ENCODE measurements at regions not wholly inside any gene's neighbourhood (a gene's known extent, or its start where the extent isn't known, plus 50 kb on each side); places are given as distances from the start of the nearest gene placed in this dataset.

DNA sequence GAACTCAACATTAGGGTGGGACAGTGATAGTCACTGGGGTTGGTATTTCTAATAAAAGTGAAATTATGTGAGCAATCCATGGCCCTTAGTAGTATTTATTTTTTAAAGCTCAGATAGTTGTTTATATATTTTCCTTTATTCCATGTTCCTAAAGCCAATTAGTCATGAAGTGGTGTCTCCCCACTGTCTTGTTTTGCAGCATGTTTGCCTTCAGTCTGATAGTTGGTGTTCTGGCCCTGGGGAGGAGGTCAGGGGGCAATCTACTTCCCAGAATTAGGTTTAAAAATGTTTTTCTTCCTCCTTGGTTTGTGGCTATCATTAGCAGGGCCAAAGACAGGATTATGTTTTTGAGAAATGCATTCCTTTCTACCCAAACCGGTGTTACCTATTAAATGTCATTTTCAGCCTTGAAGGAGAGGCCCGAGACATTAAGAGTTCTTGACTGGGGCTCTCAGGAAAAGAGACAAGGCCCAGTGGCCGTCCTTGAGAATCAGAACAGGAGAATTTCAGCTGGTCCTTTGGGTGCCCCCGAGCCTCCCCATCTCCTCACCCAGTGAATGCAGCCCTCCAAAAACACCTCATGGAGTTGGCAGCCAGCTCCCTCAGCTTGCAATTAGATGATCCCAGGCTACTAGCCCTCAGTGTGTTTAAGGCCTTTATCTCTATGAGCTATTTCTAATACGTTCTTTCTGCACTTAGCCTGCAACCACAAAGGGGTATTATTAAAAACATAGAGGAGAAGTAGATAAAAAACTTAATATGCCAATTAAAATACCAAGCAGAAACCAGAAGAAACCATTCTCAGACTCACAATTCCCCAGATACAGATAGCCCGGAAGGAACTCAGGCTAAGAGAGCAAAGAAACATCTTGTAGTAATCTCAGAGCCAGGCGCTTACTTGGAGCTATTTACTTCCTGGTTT, 71.3 kb upstream of the NGF start:
- Histone ChIP-seq H3K9me3 (no peaks in the 10 kb centered on the region), H3K27me3 (no peaks in the 10 kb centered on the region), H3K36me3 (ENCODE audit: low read depth, missing control alignments) (no peaks in the 10 kb centered on the region), H3K4me3 (no peak overlapping the region), H3K4me1 (no peaks in the 10 kb centered on the region), H3K27ac (no peak overlapping the region)
- intact Hi-C loops (cut with DNase I; ENCODE audit: low total_unique reads): no loop called here
- no peak for DNase-seq
- 58 to 60% methylated on average over 7 of the region's 7 CpGs for WGBS, 2 donors
- TF ChIP-seq POLR2A (IDR thresholded peaks at IDR 0.05) (no peak), CTCF (IDR thresholded peaks at IDR 0.05) (no peak)

DNA sequence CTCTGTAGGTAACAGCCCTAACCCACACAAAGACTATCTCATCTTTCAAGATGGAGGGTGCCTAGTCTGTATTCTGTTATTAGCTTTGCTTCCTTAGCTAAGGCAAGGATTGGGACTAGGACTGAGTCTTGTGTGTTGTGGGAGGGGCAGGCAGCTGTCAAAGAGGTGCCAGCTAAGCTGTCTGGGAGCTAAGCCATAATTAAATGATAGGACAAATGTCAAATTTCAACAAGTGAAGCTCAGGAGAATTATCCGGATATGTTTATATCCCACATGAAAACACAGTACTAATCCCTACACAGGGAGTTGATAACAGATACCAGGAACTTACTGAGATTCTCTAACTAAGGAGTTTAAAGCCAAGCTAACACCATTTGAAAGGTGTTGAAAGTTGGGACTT, 70.5 kb upstream of the NGF start:
- no peak for DNase-seq
- TF ChIP-seq CTCF (IDR thresholded peaks at IDR 0.05): no peak
- no peak for TF ChIP-seq POLR2A (IDR thresholded peaks at IDR 0.05)
- no peaks in the 10 kb centered on the region for H3K9me3 ChIP-seq
- no peak overlapping the region for H3K27ac ChIP-seq
- 65 to 68% methylated on average over 1 of the region's 1 CpG for WGBS, 2 donors
- no peaks in the 10 kb centered on the region for H3K36me3 ChIP-seq (ENCODE audit: low read depth, missing control alignments)
- intact Hi-C loops (cut with DNase I; ENCODE audit: low total_unique reads): no loop called here
- no peaks in the 10 kb centered on the region for H3K27me3 ChIP-seq
- H3K4me3 ChIP-seq: no peak overlapping the region
- no peaks in the 10 kb centered on the region for H3K4me1 ChIP-seq

DNA sequence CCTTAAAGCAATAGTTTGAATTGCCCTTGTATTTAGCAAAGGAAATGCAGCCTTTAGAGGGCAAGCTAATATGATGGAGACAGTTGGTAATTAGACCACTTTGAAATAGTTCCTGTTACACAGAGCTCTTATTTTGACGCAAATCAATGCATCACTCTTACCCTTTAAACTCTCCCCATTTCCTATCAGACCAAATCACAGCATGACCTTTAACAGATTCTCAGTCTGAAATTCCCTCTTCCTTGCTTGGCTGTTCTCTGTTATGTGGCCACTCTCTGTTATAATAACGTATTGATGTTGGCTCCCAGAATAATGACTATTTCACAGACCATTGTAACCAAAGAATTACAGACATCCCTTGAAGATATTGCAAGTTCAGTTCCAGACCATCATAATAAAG, 66.9 kb upstream of the NGF start:
- H3K4me1 ChIP-seq: no peaks in the 10 kb centered on the region
- WGBS, 2 donors: 81 to 91% methylated on average over 2 of the region's 2 CpGs
- H3K36me3 ChIP-seq (ENCODE audit: low read depth, missing control alignments): no peaks in the 10 kb centered on the region
- no peaks in the 10 kb centered on the region for H3K9me3 ChIP-seq
- intact Hi-C loops (cut with DNase I; ENCODE audit: low total_unique reads): no loop called here
- H3K27ac ChIP-seq: no peak overlapping the region
- H3K27me3 ChIP-seq: no peaks in the 10 kb centered on the region
- no peak overlapping the region for H3K4me3 ChIP-seq
- no peak for DNase-seq
- no peak for TF ChIP-seq CTCF (IDR thresholded peaks at IDR 0.05)
- TF ChIP-seq POLR2A (IDR thresholded peaks at IDR 0.05): no peak

DNA sequence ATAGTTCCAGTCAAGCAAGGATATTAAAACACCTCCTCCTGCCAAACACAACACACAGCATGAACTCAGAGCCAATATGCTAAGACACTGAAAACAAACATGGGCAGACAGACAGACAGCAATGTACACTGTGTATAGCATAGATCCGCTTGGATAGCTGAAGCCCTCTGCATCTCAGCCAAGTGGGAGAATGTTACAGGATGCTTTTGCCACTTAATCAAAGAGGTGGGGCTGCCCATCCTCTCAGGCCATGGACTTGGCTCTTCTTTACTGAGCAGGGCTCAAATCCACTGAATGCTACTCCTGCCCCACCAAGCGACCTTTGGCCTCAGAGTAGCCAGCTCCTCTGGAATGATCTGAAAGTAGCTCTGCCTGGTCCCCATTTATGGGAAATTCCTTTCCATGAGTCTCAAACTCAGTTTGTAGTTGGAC, 64.7 kb upstream of the NGF start:
- intact Hi-C loops (cut with DNase I; ENCODE audit: low total_unique reads): no loop called here
- Histone ChIP-seq H3K4me3 (no peak overlapping the region), H3K27me3 (no peaks in the 10 kb centered on the region), H3K27ac (no peak overlapping the region), H3K4me1 (no peaks in the 10 kb centered on the region), H3K36me3 (ENCODE audit: low read depth, missing control alignments) (no peaks in the 10 kb centered on the region), H3K9me3 (no peaks in the 10 kb centered on the region)
- TF ChIP-seq POLR2A (IDR thresholded peaks at IDR 0.05) (no peak), CTCF (IDR thresholded peaks at IDR 0.05) (no peak)
- no peak for DNase-seq
- WGBS, 2 donors: 54 to 75% methylated on average over 2 of the region's 2 CpGs

DNA sequence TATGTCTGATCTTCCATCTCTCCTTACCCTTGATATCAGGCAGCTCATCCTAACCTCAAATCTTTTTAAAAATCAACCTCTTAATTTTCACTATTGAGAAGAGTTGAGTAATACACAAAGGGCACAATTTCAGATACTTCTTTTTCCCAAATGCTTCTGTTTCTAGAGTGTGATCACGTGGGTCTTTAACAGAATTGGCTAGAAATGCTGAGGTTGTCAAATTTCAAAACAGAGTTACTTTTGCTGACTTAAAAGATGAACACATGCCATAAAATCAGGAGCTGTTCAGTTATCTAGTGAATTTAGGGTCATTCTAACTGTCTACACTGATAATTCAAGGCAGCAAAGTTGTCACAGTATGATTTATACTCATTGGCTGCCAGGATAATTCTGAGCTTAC, 63.6 kb upstream of the NGF start:
- intact Hi-C loops (cut with DNase I; ENCODE audit: low total_unique reads): no loop called here
- TF ChIP-seq POLR2A (IDR thresholded peaks at IDR 0.05) (no peak), CTCF (IDR thresholded peaks at IDR 0.05) (no peak)
- Histone ChIP-seq H3K27me3 (no peaks in the 10 kb centered on the region), H3K27ac (no peak overlapping the region), H3K4me3 (no peak overlapping the region), H3K4me1 (no peaks in the 10 kb centered on the region), H3K9me3 (no peaks in the 10 kb centered on the region), H3K36me3 (ENCODE audit: low read depth, missing control alignments) (no peaks in the 10 kb centered on the region)
- WGBS, 2 donors: 52 to 53% methylated on average over 1 of the region's 1 CpG
- no peak for DNase-seq
